K562 (cell line): ENCODE measurements at regions not wholly inside any gene's neighbourhood (a gene's known extent, or its start where the extent isn't known, plus 50 kb on each side); places are given as distances from the start of the nearest gene placed in this dataset.

Source experiments
- ATAC-seq: fragments of 200-7000 bp; cut with Tn5 transposase; 3 replicates; pipeline ENCODE4 v1.9.1; 2020; ENCODE audit warnings: moderate library complexity
- BruUV-seq: library from RNA; stranded (reverse); fragments of 400-500 nt; replicated peaks from 2 replicates; lab custom pipeline; 2021; lab: Mats Ljungman, UMichigan
- CTCF ChIA-PET: fragments of 300-600 bp; formaldehyde crosslinking; extraction: SDS; loops from one replicate; lab custom pipeline; 2021; ENCODE audit warnings: low intra/inter-chr PET ratio; lab: Yijun Ruan, JAX
- POLR2A ChIA-PET: fragments of 300-600, 350-650 bp; sonication (Branson Sonifier 250); formaldehyde crosslinking; extraction: SDS; loops from one replicate; lab custom pipeline; 2021; ENCODE audit warnings: antibody characterized with exemption, inconsistent platforms; lab: Yijun Ruan, JAX
- DNase-seq, 4 experiments: peaks; one replicate each; pipeline versions ENCODE4 v3.0.0 to v3.0.0-alpha.2; 2011 to 2018; ENCODE audit warnings: low spot score in 3 of 4, mixed read lengths in 3 of 4; ENCODE audit errors: extremely low read depth in 1 of 4
- FAIRE-seq: peaks from 2 replicates; lab custom pipeline; 2011; peaks lifted over from hg19 to GRCh38; lab: Jason Lieb, UNC
- H2AFZ ChIP-seq: 2 replicates; pipeline ENCODE4 v1.6.0; 2011; ENCODE audit warnings: low read depth, low read length, control low read depth, inconsistent platforms
- H3K27ac ChIP-seq: fragments of 200-600 bp; 3 replicates; pipeline ENCODE4 v1.8.0; 2011; ENCODE audit warnings: low read depth, mild to moderate bottlenecking, control low read depth, inconsistent platforms, low read length, moderate library complexity, mixed read lengths; ENCODE audit errors: extremely low read depth
- H3K27me3 ChIP-seq, 2 experiments: fragments of 300-600 bp in 1 of 2; 2 replicates in 1 of 2; 3 replicates in 1 of 2; pipeline versions ENCODE4 v1.6.0 to v1.8.0; 2011; ENCODE audit warnings: inconsistent platforms in 2 of 2, low read length in 2 of 2, mild to moderate bottlenecking in 1 of 2, mixed read lengths in 1 of 2, moderate library complexity in 1 of 2; ENCODE audit not compliant: control insufficient read depth in 2 of 2, insufficient read depth in 2 of 2
- H3K36me3 ChIP-seq: fragments of 300-600 bp; 3 replicates; pipeline ENCODE4 v1.8.0; 2011; ENCODE audit warnings: mild to moderate bottlenecking, low read length, inconsistent platforms; ENCODE audit not compliant: control insufficient read depth, insufficient read depth
- H3K4me1 ChIP-seq, 2 experiments: fragments of 200-600 bp in 1 of 2; replicated peaks in 1 of 2; 2 replicates in 1 of 2; 3 replicates in 1 of 2; pipeline versions ENCODE4 v1.5.1 to v1.8.0; 2011; ENCODE audit warnings: inconsistent platforms in 2 of 2, low read length in 2 of 2, mild to moderate bottlenecking in 1 of 2, mixed read lengths in 1 of 2, moderate library complexity in 1 of 2; ENCODE audit not compliant: control insufficient read depth in 2 of 2, insufficient read depth in 2 of 2
- H3K4me2 ChIP-seq: 2 replicates; pipeline ENCODE4 v1.6.1; 2011; ENCODE audit warnings: low read length, control low read depth, inconsistent platforms, mixed read lengths; ENCODE audit not compliant: insufficient read depth
- H3K4me3 ChIP-seq: fragments of 200-600 bp; sonication (generic), shearing (Covaris generic); 2 replicates; pipeline ENCODE4 v1.5.1; 2016; ENCODE audit warnings: control low read depth, inconsistent platforms
- H3K79me2 ChIP-seq: fragments of 200-600 bp; 3 replicates; pipeline ENCODE4 v1.8.0; 2011; ENCODE audit warnings: low read length, inconsistent platforms; ENCODE audit not compliant: control insufficient read depth, insufficient read depth
- H3K9ac ChIP-seq, 2 experiments: 2 replicates each; pipeline versions ENCODE4 v1.6.0 to v1.6.1; 2011; ENCODE audit warnings: low read depth in 2 of 2, low read length in 2 of 2, control low read depth in 1 of 2, inconsistent platforms in 1 of 2, mild to moderate bottlenecking in 1 of 2, mixed read lengths in 1 of 2; ENCODE audit not compliant: insufficient read depth in 1 of 2
- H3K9me1 ChIP-seq: one replicate; pipeline ENCODE4 v1.6.0; 2011; ENCODE audit warnings: inconsistent platforms, mild to moderate bottlenecking, low read length, moderate library complexity; ENCODE audit not compliant: control insufficient read depth, insufficient read depth
- H3K9me3 ChIP-seq: replicated peaks from 2 replicates; pipeline ENCODE4 v1.5.1; 2011; ENCODE audit warnings: low read depth, low read length, inconsistent platforms; ENCODE audit not compliant: control insufficient read depth, insufficient read depth
- H4K20me1 ChIP-seq: replicated peaks from 2 replicates; pipeline ENCODE4 v1.6.1; 2011; ENCODE audit warnings: low read length, inconsistent platforms, mixed read lengths; ENCODE audit not compliant: control insufficient read depth, insufficient read depth
- CEBPG ChIP-seq, 3 experiments: fragments of 200-800 bp in 1 of 3; sonication (Bioruptor generic) in 1 of 3; sonication (generic) in 1 of 3; formaldehyde crosslinking in 1 of 3; IDR thresholded peaks in 2 of 3; conservative IDR thresholded peaks in 1 of 3; 2 replicates each; pipeline versions ENCODE4 v1.6.1 to v1.8.0; 2016 to 2022; ENCODE audit warnings: missing compliant biosample characterization in 2 of 3, missing genetic modification characterization in 2 of 3, mild to moderate bottlenecking in 1 of 3, missing genetic modification reagents in 1 of 3
- E2F1 ChIP-seq: sonication (generic); formaldehyde crosslinking; IDR thresholded peaks from 2 replicates; pipeline ENCODE4 v1.8.1; 2023; ENCODE audit warnings: mild to moderate bottlenecking, missing genetic modification reagents, moderate library complexity
- ETV5 ChIP-seq: sonication (generic); formaldehyde crosslinking; IDR thresholded peaks from 2 replicates; pipeline ENCODE4 v1.4.0; 2020; ENCODE audit warnings: low read depth, mild to moderate bottlenecking, missing genetic modification reagents
- FOSL1 ChIP-seq: fragments of 200-800 bp; sonication (Bioruptor generic); conservative IDR thresholded peaks from 2 replicates; pipeline ENCODE4 v1.6.1; 2016; ENCODE audit warnings: missing genetic modification characterization, missing compliant biosample characterization
- IRF1 ChIP-seq: sonication (generic); formaldehyde crosslinking; IDR thresholded peaks from 2 replicates; pipeline ENCODE4 v1.8.0; 2022; ENCODE audit warnings: missing genetic modification reagents, mild to moderate bottlenecking, borderline replicate concordance
- IRF2 ChIP-seq: sonication (generic); formaldehyde crosslinking; IDR thresholded peaks from 2 replicates; pipeline ENCODE4 v1.8.1; 2022; ENCODE audit warnings: mild to moderate bottlenecking, missing genetic modification reagents
- NELFE ChIP-seq: IDR thresholded peaks from 2 replicates; pipeline ENCODE4 v1.6.1; 2011; ENCODE audit warnings: mild to moderate bottlenecking; ENCODE audit not compliant: insufficient read depth, insufficient read length
- POLR2AphosphoS2 ChIP-seq: IDR thresholded peaks from 2 replicates; pipeline ENCODE4 v1.6.1; 2012; ENCODE audit warnings: low read length, improper control_type of control experiment
- SP1 ChIP-seq: sonication (generic); formaldehyde crosslinking; IDR thresholded peaks from 2 replicates; pipeline ENCODE4 v1.8.1; 2022; ENCODE audit warnings: mild to moderate bottlenecking, missing genetic modification reagents
- ZBTB17 ChIP-seq: fragments of 450-650 bp; formaldehyde crosslinking; IDR thresholded peaks from 2 replicates; pipeline ENCODE4 v1.4.0; 2020; ENCODE audit warnings: mild to moderate bottlenecking
- ZNF143 ChIP-seq: sonication (generic); formaldehyde crosslinking; IDR thresholded peaks from 2 replicates; pipeline ENCODE4 v1.9.0; 2022; ENCODE audit warnings: mild to moderate bottlenecking, missing genetic modification reagents
- WGBS: fragments of 100-300 bp; shearing (Covaris generic); methylation state at CpG from one replicate; pipeline ENCODE4 v1.1.6; 2016; ENCODE audit warnings: low coverage, mixed read lengths; ENCODE audit not compliant: insufficient coverage; ENCODE audit errors: missing lambda C conversion rate; 5-methylcytosine and 5-hydroxymethylcytosine counted together
- in situ Hi-C: fragments of 300-500 bp; cut with MboI; formaldehyde crosslinking; loops from 4 replicates; pipeline ENCODE4 v1.15.0; 2018; ENCODE audit warnings: inconsistent platforms, mixed read lengths
- intact Hi-C: fragments of 100-400 bp; cut with micrococcal nuclease; formaldehyde crosslinking; loops from 2 replicates; pipeline ENCODE4 v1.14.2; 2022
- TF ChIP-seq, protein P1 (sequence below): fragments of 250-450 bp; sonication (Bioruptor Pico); IDR thresholded peaks from 2 replicates; pipeline ENCODE4 v1.8.0; 2022; ENCODE audit warnings: inconsistent platforms, mild to moderate bottlenecking, moderate library complexity, borderline replicate concordance

DNA sequence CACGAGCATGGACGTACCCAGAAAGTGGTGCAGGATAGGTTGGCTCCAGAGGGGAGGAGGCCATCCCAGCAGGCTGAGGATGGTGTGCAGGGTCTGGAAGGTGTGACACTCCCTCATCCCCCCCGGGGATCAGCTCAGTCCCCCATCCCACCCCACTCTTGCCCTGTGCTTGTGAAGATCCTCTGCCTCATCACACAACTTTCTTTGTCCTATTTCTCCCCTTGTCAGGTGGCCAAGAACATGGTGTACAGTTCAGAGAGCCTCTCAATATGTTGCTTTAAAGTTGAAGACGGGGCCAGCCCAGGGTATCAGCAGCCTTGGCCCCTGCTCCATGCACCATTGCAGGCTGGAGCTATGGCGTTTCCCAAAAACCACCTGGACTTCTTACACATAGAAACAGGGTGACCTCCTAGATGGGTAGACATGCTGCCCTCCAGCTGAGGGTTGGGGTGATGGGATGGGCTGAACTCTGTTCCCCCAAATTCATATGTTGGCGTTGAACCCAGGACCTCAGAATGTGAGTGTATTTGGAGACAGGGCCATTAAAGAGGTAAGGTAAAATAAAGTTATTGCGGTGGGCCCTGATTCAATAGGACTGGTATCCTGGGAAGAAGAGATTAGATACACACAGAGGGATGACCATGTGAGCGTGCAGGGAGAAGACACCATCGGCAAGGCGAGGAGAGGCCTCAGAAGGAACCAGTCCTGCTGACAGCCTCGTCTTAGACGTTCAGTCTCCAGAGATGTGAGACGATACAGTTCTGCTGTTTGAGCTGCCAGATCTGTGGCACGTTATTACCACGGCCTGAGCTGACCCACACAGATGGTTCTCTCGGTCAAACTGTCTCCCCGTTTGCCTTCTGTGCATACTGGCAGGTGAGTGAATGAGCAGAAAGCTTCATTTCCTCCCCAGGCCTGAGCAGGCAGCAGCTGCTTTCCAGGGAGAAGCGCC, 272.5 kb downstream of the GADD45G start (continued):
- no peak for TF ChIP-seq FOSL1 (tag)

DNA sequence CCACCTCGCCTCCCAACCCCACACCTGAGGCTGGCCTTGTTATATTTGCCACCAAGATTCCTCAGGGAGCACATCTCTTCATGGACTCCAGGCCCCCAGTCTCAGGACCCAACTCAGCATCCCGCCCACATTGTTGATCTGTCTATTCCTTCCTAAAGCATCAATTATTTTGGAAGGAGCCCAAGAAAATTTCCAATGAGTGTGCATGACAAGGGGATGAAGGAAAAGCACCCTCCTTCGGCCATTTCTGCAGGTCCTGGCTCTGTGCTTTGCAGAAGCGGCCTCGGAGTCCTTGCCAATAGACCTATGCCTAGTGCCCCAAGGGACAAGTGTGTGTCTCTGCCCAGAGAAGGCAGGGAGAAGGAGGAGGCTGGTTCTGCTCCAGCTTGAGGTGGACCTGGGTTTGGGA, 273.2 kb downstream of the GADD45G start:
- BruUV-seq: no TSS peak
- CTCF ChIA-PET: no interaction called here
- DNase-seq: no peak
- H3K9me1 ChIP-seq: no peaks in the 10 kb centered on the region
- H2AFZ ChIP-seq: no peak overlapping the region
- peaks cover 0 to 7% of the 10 kb centered on the region in 2 experiments; a peak in 2 of 5 replicates for H3K27me3 ChIP-seq
- in situ Hi-C loops: no loop called here
- no peaks in the 10 kb centered on the region; the same call in 1 of the 2 replicates for H4K20me1 ChIP-seq
- H3K4me2 ChIP-seq: no peak overlapping the region
- H3K36me3 ChIP-seq: no peaks in the 10 kb centered on the region
- 0% methylated on average over 1 of the region's 5 CpGs for WGBS
- H3K4me1 ChIP-seq: no peaks in the 10 kb centered on the region
- no peak overlapping the region for H3K4me3 ChIP-seq
- no peak for ATAC-seq
- no peak overlapping the region for H3K9ac ChIP-seq
- intact Hi-C loops: no loop called here
- H3K9me3 ChIP-seq: no peaks in the 10 kb centered on the region
- H3K79me2 ChIP-seq: no peaks in the 10 kb centered on the region
- H3K27ac ChIP-seq: no peak overlapping the region
- TF ChIP-seq ETV5 (CRISPR knock-in tag) (no peak), IRF1 (CRISPR knock-in tag) (no peak), POLR2AphosphoS2 (no peak), CEBPG (CRISPR knock-in tag; IDR thresholded peaks at IDR 0.05) (no peak), CEBPG (tag; conservative IDR thresholded peaks at IDR 0.05 in 1 of 2, IDR thresholded peaks at IDR 0.05 in 1 of 2) (no peak), ZNF143 (CRISPR knock-in tag) (no peak), SP1 (CRISPR knock-in tag) (no peak), ZBTB17 (no peak), IRF2 (CRISPR knock-in tag) (no peak), E2F1 (CRISPR knock-in tag) (no peak), NELFE (no peak)
- TF ChIP-seq, protein P1, sequence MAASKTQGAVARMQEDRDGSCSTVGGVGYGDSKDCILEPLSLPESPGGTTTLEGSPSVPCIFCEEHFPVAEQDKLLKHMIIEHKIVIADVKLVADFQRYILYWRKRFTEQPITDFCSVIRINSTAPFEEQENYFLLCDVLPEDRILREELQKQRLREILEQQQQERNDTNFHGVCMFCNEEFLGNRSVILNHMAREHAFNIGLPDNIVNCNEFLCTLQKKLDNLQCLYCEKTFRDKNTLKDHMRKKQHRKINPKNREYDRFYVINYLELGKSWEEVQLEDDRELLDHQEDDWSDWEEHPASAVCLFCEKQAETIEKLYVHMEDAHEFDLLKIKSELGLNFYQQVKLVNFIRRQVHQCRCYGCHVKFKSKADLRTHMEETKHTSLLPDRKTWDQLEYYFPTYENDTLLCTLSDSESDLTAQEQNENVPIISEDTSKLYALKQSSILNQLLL (CRISPR knock-in tag): no peak
- TF ChIP-seq, all 486 proteins: peak for 0
- POLR2A ChIA-PET: no interaction called here
- no peak for FAIRE-seq
